ENCODE measurements at regions not wholly inside any gene's neighbourhood (a gene's known extent, or its start where the extent isn't known, plus 50 kb on each side); places are given as distances from the start of the nearest gene placed in this dataset.
A peak's percentile ranks its signal among the peaks of the same experiment; 100 is the strongest.

GRCh38 chr16:86894029-86894567 is 315.7 kb downstream of the FOXL1 start:
- no peak for DNase-seq

GRCh38 chr16:86894925-86895324 is 316.6 kb downstream of the FOXL1 start:
- DNase-seq = no peak

- DNase-seq = no peak
Measured at GRCh38 chr16:86895606-86896005, 317.3 kb downstream of the FOXL1 start.

- DNase-seq = no peak
Measured at GRCh38 chr16:86896976-86897375, 318.6 kb downstream of the FOXL1 start.

- DNase-seq = no peak
Measured at GRCh38 chr16:86897486-86897885, 319.1 kb downstream of the FOXL1 start.

GRCh38 chr16:86898386-86898785 is 320.0 kb downstream of the FOXL1 start:
- no peak for DNase-seq

- DNase-seq = no peak
Measured at GRCh38 chr16:86899151-86899550, 320.8 kb downstream of the FOXL1 start.

GRCh38 chr16:86899757-86900156 is 321.4 kb downstream of the FOXL1 start:
- no peak for DNase-seq

- peak in 1 of 2 donors; percentile 13 for DNase-seq
Measured at GRCh38 chr16:86901483-86901882, 323.1 kb downstream of the FOXL1 start.

- no peak for DNase-seq
Measured at GRCh38 chr16:86902656-86903001, 324.3 kb downstream of the FOXL1 start.

- no peak for DNase-seq
Measured at GRCh38 chr16:86903068-86903467, 324.7 kb downstream of the FOXL1 start.

GRCh38 chr16:86905302-86905701 is 327.0 kb downstream of the FOXL1 start:
- no peak for DNase-seq

GRCh38 chr16:86906623-86907022 is 328.3 kb downstream of the FOXL1 start:
- DNase-seq = no peak

- DNase-seq = no peak
Measured at GRCh38 chr16:86909359-86910160, 331.2 kb downstream of the FOXL1 start.

GRCh38 chr16:86910161-86910769 is 331.9 kb downstream of the FOXL1 start:
- DNase-seq = no peak

GRCh38 chr16:86911437-86911958 is 333.1 kb downstream of the FOXL1 start:
- DNase-seq = no peak

GRCh38 chr16:86913886-86914285 is 335.5 kb downstream of the FOXL1 start:
- no peak for DNase-seq

GRCh38 chr16:86914876-86915717 is 336.7 kb downstream of the FOXL1 start:
- DNase-seq = peak; percentile 12 to 50

- no peak for DNase-seq
Measured at GRCh38 chr16:86917471-86918365, 339.4 kb downstream of the FOXL1 start.

- DNase-seq = no peak
Measured at GRCh38 chr16:86918637-86919036, 340.3 kb downstream of the FOXL1 start.

GRCh38 chr16:86919078-86919477 is 340.7 kb downstream of the FOXL1 start:
- no peak for DNase-seq
